ENCODE measurements at regions not wholly inside any gene's neighbourhood (a gene's known extent, or its start where the extent isn't known, plus 50 kb on each side); places are given as distances from the start of the nearest gene placed in this dataset.

DNA sequence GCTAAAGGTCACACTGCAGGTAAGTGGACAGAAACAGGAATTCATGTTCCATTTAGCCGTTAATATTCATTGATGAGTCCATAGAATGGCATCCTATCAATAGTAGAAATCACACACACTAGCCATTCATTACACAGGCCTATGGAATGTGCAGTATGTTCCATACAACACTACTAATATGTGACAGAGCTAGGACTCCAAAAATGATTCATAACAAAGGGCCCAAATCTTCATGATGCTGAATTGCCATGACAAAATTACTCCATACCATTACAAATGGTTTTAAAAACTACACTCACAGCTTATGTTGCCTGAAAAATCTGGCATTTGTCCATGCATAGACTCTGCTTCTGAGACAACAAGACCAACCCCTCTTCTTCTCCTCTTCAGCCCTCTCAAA is 549.1 kb downstream of the XPNPEP1 start:
- TF ChIP-seq, protein P1, sequence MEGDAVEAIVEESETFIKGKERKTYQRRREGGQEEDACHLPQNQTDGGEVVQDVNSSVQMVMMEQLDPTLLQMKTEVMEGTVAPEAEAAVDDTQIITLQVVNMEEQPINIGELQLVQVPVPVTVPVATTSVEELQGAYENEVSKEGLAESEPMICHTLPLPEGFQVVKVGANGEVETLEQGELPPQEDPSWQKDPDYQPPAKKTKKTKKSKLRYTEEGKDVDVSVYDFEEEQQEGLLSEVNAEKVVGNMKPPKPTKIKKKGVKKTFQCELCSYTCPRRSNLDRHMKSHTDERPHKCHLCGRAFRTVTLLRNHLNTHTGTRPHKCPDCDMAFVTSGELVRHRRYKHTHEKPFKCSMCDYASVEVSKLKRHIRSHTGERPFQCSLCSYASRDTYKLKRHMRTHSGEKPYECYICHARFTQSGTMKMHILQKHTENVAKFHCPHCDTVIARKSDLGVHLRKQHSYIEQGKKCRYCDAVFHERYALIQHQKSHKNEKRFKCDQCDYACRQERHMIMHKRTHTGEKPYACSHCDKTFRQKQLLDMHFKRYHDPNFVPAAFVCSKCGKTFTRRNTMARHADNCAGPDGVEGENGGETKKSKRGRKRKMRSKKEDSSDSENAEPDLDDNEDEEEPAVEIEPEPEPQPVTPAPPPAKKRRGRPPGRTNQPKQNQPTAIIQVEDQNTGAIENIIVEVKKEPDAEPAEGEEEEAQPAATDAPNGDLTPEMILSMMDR (conservative IDR thresholded peaks at IDR 0.05; ENCODE audit: low read depth, low read length), result no peak
- no peak for TF ChIP-seq BHLHE40 (IDR thresholded peaks at IDR 0.05; ENCODE audit: low read depth, low read length)

Data from IMR-90 (cell line).